Activated T-helper 17 cell treated with anti-CD3 and anti-CD28 coated beads, Interleukin-2, amount 50 U/mL, for 72 hours (primary cell): ENCODE measurements at regions not wholly inside any gene's neighbourhood (a gene's known extent, or its start where the extent isn't known, plus 50 kb on each side); places are given as distances from the start of the nearest gene placed in this dataset.

Source experiments
- ATAC-seq: fragments of 150-1000 bp; cut with Tn5 transposase; replicated peaks from 2 replicates; pipeline ENCODE4 v1.10.0; 2021; ENCODE audit warnings: mild to moderate bottlenecking, moderate library complexity
- H3K27ac Mint-ChIP-seq: one replicate; pipeline ENCODE4 v1.8.0; 2022; ENCODE audit warnings: mixed read lengths
- H3K27me3 Mint-ChIP-seq: one replicate; pipeline ENCODE4 v1.8.0; 2022; ENCODE audit warnings: mixed read lengths
- H3K36me3 Mint-ChIP-seq: one replicate; pipeline ENCODE4 v1.8.0; 2022; ENCODE audit warnings: low read depth, mild to moderate bottlenecking, mixed read lengths
- H3K4me1 Mint-ChIP-seq: one replicate; pipeline ENCODE4 v1.8.0; 2022; ENCODE audit warnings: mixed read lengths
- H3K4me3 Mint-ChIP-seq: one replicate; pipeline ENCODE4 v1.8.0; 2022; ENCODE audit warnings: mild to moderate bottlenecking, mixed read lengths
- H3K9me3 Mint-ChIP-seq: one replicate; pipeline ENCODE4 v1.8.0; 2022; ENCODE audit warnings: mixed read lengths

DNA sequence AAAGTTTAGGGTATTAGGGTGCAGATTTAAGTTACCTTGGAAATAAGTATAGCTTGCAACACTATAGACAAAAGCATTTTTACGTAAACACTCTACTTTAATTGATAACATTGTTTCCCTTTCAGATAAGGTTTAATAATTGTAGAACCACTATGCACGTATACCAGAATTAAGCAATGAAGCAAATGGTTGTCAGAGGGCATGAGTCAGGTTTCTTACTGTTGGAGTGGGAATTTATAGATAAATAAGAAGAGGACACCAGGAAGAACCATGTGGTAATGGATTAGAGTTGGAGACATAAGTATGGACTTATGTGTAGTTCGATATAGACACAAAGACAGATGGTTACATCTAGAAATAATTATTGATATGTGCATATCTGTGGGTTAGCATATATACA is 355.6 kb downstream of the ETV1 start:
- H3K9me3 Mint-ChIP-seq, result no peaks in the 10 kb centered on the region
- no peaks in the 10 kb centered on the region for H3K4me1 Mint-ChIP-seq
- no peaks in the 10 kb centered on the region for H3K36me3 Mint-ChIP-seq
- H3K27ac Mint-ChIP-seq, result no peak overlapping the region
- H3K4me3 Mint-ChIP-seq, result no peak overlapping the region
- H3K27me3 Mint-ChIP-seq, result no peaks in the 10 kb centered on the region
- ATAC-seq, result no peak

GRCh38 chr7:13639396-13639795 is 350.1 kb downstream of the ETV1 start:
- no peak for ATAC-seq
- H3K27ac Mint-ChIP-seq, result no peak overlapping the region
- no peaks in the 10 kb centered on the region for H3K4me1 Mint-ChIP-seq

DNA sequence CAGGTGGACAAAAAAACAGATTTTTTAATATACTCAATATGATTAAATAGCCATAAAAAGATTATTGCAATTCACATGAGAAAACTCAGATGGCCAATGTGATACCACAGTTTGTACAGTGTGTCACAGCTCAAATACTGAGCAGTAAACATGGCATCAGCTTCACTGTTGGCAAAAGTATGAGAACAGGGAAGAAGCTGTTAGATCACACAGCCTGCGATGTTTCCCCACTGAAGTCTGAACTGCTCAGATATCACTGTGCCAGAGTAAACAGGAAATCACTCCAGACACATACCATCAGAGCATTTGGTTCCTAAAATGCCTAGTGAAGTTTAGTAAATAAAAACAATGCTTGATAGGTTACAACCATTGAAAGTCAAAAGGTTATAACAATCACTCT is 347.8 kb downstream of the ETV1 start:
- no peaks in the 10 kb centered on the region for H3K4me1 Mint-ChIP-seq
- H3K27ac Mint-ChIP-seq, result no peak overlapping the region
- H3K27me3 Mint-ChIP-seq, result no peaks in the 10 kb centered on the region
- ATAC-seq, result no peak
- no peak overlapping the region for H3K4me3 Mint-ChIP-seq
- no peaks in the 10 kb centered on the region for H3K9me3 Mint-ChIP-seq
- no peaks in the 10 kb centered on the region for H3K36me3 Mint-ChIP-seq

More at GRCh38 chr7:13639396-13639795, 350.1 kb downstream of the ETV1 start:
- Mint-ChIP-seq H3K9me3 (no peaks in the 10 kb centered on the region), H3K27me3 (no peaks in the 10 kb centered on the region), H3K36me3 (no peaks in the 10 kb centered on the region), H3K4me3 (no peak overlapping the region)

- Mint-ChIP-seq H3K4me3 (no peak overlapping the region), H3K27ac (no peak overlapping the region), H3K27me3 (no peaks in the 10 kb centered on the region), H3K4me1 (no peaks in the 10 kb centered on the region), H3K9me3 (no peaks in the 10 kb centered on the region), H3K36me3 (no peaks in the 10 kb centered on the region)
- ATAC-seq, result no peak
These were observed 338.3 kb downstream of the ETV1 start for GRCh38 chr7:13651167-13651566.

- ATAC-seq, result no peak
- Mint-ChIP-seq H3K36me3 (no peaks in the 10 kb centered on the region), H3K4me1 (no peaks in the 10 kb centered on the region), H3K27ac (no peak overlapping the region), H3K9me3 (peaks cover 4% of the 10 kb centered on the region), H3K4me3 (no peak overlapping the region), H3K27me3 (no peaks in the 10 kb centered on the region)
These were observed 333.1 kb downstream of the ETV1 start for GRCh38 chr7:13656330-13656729.

DNA sequence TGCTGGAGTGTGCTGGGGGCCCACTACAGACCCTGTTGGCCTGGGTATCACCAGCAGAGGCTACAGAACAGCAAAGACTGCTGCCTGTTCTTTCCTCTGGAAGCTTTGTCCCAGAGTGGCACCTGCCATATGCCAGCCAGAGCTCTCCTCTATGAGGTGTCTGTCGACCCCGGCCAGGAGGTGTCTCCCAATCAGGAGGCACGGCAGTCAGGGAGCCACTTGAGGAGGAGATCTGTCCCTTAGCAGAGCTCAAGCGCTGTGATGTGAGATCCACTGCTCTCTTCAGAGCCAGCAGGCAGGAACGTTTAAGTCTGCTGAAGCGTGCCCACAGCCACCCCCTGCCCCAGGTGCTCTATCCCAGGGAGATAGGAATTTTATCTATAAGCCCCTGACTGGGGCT is 316.2 kb downstream of the ETV1 start:
- Mint-ChIP-seq H3K4me3 (no peak overlapping the region), H3K9me3 (peaks cover 4% of the 10 kb centered on the region), H3K27me3 (no peaks in the 10 kb centered on the region), H3K36me3 (no peaks in the 10 kb centered on the region), H3K27ac (no peak overlapping the region), H3K4me1 (no peaks in the 10 kb centered on the region)
- no peak for ATAC-seq

DNA sequence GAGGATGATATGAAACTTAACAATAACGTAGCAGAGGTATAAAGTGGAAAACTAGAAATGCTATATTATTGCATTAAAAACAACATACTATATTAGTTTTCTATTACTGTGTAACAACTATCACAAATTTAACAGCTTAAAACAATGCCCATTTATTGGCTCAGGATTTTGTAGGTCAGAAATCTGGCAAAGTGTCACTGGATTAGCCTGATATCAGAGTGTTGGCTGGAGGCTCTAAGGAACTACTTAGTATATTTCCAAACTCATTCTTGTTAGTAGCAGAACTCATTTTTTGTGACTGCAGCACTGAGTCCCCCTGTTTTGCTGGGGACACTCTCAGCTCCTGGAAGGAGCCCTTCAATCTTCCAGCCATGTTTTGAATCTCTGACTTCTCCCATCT is 306.8 kb downstream of the ETV1 start:
- Mint-ChIP-seq H3K9me3 (peaks cover 7% of the 10 kb centered on the region), H3K36me3 (no peaks in the 10 kb centered on the region), H3K27me3 (no peaks in the 10 kb centered on the region), H3K4me1 (no peaks in the 10 kb centered on the region), H3K27ac (no peak overlapping the region), H3K4me3 (no peak overlapping the region)
- no peak for ATAC-seq

DNA sequence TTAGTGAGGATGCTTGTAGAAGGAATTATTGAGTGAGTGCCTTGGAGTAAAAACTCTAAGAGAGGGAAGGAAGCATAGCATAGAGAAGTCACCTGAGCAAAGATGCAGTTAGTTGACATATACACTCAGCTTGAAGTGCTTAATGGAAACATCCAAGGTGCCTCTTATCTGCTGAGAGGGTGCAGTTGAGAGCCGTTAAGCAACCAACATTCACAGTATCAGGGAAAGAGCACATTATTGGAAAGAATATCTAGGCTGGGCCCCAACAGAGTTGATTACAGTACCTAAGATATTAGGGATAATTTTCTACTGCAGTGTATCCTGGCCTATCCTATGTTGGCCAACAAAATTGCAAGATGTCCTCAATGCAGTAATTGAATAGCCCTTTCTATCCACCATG is 302.0 kb downstream of the ETV1 start:
- Mint-ChIP-seq H3K4me1 (no peaks in the 10 kb centered on the region), H3K9me3 (no peaks in the 10 kb centered on the region), H3K27ac (no peak overlapping the region), H3K4me3 (no peak overlapping the region), H3K27me3 (no peaks in the 10 kb centered on the region), H3K36me3 (no peaks in the 10 kb centered on the region)
- ATAC-seq, result no peak

DNA sequence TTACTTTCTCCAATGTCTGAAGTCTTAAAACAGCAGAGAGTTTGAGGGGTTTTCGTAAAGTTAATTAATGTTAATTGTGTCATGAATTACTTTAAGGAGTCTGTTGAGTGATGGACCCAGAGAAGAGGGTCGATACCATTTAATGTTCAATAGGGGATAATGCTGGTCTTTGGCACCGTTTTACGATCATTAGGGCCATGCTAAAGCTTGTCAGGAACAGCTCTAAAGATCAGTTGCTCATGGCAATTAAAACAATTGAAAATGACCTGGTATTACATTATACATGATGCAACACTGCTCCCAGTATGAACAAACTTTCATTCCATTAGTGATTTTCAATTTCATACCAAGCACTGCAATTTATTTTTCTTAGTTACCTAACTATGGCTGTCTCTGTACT is 296.9 kb downstream of the ETV1 start:
- Mint-ChIP-seq H3K4me3 (no peak overlapping the region), H3K9me3 (no peaks in the 10 kb centered on the region), H3K36me3 (no peaks in the 10 kb centered on the region), H3K27ac (no peak overlapping the region), H3K4me1 (no peaks in the 10 kb centered on the region), H3K27me3 (peaks cover 4% of the 10 kb centered on the region)
- no peak for ATAC-seq

GRCh38 chr7:13702251-13702650 is 287.2 kb downstream of the ETV1 start:
- H3K36me3 Mint-ChIP-seq, result no peaks in the 10 kb centered on the region
- H3K27me3 Mint-ChIP-seq, result no peaks in the 10 kb centered on the region
- H3K9me3 Mint-ChIP-seq, result peaks cover 4% of the 10 kb centered on the region
- H3K4me3 Mint-ChIP-seq, result no peak overlapping the region
- no peak overlapping the region for H3K27ac Mint-ChIP-seq
- ATAC-seq, result no peak
- H3K4me1 Mint-ChIP-seq, result no peaks in the 10 kb centered on the region

- Mint-ChIP-seq H3K4me3 (no peak overlapping the region), H3K27me3 (no peaks in the 10 kb centered on the region), H3K27ac (no peak overlapping the region), H3K36me3 (no peaks in the 10 kb centered on the region), H3K9me3 (peaks cover 3% of the 10 kb centered on the region), H3K4me1 (no peaks in the 10 kb centered on the region)
- ATAC-seq, result no peak
These were observed 280.8 kb downstream of the ETV1 start for GRCh38 chr7:13708670-13709069.

DNA sequence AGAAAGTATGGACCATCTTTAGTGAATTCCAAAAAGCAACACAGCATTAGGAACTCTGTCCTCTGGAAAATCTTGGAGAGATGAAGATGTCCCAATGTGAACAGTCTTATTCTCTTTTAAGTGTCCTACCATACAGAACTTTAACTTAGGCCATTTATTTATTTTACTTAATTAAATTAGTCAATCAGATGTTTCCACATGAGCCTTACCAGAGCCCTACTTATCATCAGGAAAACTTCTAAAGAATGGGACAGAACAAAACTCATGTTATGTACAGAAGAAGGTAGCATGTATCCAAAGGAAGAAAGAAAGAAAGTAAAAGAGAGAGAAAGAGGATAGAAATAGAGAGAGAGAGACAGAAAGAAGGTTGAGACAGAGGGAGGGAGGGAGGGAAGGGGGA is 276.4 kb downstream of the ETV1 start:
- peaks cover 9% of the 10 kb centered on the region for H3K9me3 Mint-ChIP-seq
- H3K4me1 Mint-ChIP-seq, result no peaks in the 10 kb centered on the region
- no peaks in the 10 kb centered on the region for H3K36me3 Mint-ChIP-seq
- H3K4me3 Mint-ChIP-seq, result no peak overlapping the region
- no peak overlapping the region for H3K27ac Mint-ChIP-seq
- no peaks in the 10 kb centered on the region for H3K27me3 Mint-ChIP-seq
- ATAC-seq, result no peak

DNA sequence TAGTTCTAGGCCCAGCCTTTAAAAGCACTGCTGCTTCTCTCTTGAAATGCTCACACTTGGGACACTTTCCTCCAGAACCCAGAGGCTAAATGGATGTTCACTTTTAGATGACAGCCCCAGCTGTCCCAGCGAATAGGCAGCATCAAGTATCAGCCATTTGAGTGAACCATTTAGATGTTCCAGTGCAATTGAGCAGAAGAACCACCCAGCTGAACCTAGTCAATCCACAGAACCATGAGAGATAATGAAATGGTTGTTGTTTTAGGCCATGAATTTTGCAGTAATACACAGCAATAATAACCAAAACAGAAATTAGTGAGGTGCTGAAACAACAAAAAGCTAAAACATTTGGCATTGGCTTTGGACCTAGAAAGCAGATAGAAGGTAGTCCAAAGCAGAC is 273.9 kb downstream of the ETV1 start:
- no peak overlapping the region for H3K4me3 Mint-ChIP-seq
- no peak for ATAC-seq
- no peaks in the 10 kb centered on the region for H3K27me3 Mint-ChIP-seq
- no peaks in the 10 kb centered on the region for H3K36me3 Mint-ChIP-seq
- peaks cover 9% of the 10 kb centered on the region for H3K9me3 Mint-ChIP-seq
- H3K4me1 Mint-ChIP-seq, result no peaks in the 10 kb centered on the region
- H3K27ac Mint-ChIP-seq, result no peak overlapping the region

GRCh38 chr7:13717031-13717430 is 272.4 kb downstream of the ETV1 start:
- no peaks in the 10 kb centered on the region for H3K27me3 Mint-ChIP-seq
- peaks cover 9% of the 10 kb centered on the region for H3K9me3 Mint-ChIP-seq
- H3K4me3 Mint-ChIP-seq, result no peak overlapping the region
- no peak overlapping the region for H3K27ac Mint-ChIP-seq
- H3K4me1 Mint-ChIP-seq, result no peaks in the 10 kb centered on the region
- ATAC-seq, result no peak
- H3K36me3 Mint-ChIP-seq, result no peaks in the 10 kb centered on the region

GRCh38 chr7:13724191-13724976 is 265.1 kb downstream of the ETV1 start:
- H3K36me3 Mint-ChIP-seq, result no peaks in the 10 kb centered on the region
- H3K27me3 Mint-ChIP-seq, result no peaks in the 10 kb centered on the region
- ATAC-seq, result no peak
- no peak overlapping the region for H3K27ac Mint-ChIP-seq
- no peaks in the 10 kb centered on the region for H3K4me1 Mint-ChIP-seq
- no peak overlapping the region for H3K4me3 Mint-ChIP-seq
- H3K9me3 Mint-ChIP-seq, result peaks cover 7% of the 10 kb centered on the region
